ENCODE measurements at regions not wholly inside any gene's neighbourhood (a gene's known extent, or its start where the extent isn't known, plus 50 kb on each side); places are given as distances from the start of the nearest gene placed in this dataset.
A peak's percentile ranks its signal among the peaks of the same experiment; 100 is the strongest.

DNA sequence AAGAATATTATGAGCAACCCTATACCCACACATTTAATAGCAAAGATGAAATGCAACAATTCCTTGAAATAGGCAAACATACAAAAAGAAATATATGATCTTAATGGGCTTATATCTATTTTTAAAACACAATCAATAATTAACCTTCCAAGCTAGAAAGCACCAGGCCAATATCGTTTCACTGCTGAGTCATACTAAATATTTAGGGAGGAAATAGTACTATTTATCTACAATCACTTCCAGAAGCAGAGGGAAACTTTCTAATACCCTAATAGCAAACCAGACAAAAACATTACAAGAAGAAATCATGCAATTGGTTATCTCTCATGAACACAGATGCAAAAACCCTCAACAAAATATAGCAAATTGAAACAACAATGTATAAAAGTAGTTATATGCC lies 207.8 kb downstream of the MTHFS start:
- no peak for TF ChIP-seq CTCF (conservative IDR thresholded peaks at IDR 0.05; ENCODE audit: low read depth, low read length)
- no peak for DNase-seq (ENCODE audit: low read depth)

DNA sequence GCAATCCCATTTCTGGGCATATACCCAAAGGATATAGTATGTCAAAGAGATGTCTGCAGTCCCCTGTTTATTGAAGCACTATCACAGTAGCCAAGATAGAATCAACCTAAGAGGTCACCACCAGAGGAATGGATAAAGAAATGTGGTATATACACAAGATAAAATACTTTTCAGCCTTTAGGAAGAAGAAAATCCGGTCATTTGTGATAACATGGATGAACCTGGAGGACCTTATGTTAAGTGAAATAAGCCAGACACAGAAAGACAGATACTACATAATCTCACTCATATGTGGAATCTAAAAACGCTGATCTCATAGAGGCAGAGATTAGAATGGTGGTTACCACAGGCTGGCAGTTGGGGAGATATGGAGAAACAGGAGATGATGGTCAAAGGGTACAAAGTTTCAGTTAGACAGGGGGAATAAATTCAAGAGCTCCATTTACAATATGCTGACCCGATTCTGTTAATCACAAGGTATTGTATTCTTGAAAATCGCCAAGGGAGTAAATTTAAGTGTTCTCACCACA lies 195.8 kb downstream of the MTHFS start:
- no peak for DNase-seq (ENCODE audit: low read depth)
- no peak for TF ChIP-seq CTCF (conservative IDR thresholded peaks at IDR 0.05; ENCODE audit: low read depth, low read length)

More for the DNA sequence above, 207.8 kb downstream of the MTHFS start:
- H3K4me3 ChIP-seq (ENCODE audit: low read length), result no peak overlapping the region

DNA sequence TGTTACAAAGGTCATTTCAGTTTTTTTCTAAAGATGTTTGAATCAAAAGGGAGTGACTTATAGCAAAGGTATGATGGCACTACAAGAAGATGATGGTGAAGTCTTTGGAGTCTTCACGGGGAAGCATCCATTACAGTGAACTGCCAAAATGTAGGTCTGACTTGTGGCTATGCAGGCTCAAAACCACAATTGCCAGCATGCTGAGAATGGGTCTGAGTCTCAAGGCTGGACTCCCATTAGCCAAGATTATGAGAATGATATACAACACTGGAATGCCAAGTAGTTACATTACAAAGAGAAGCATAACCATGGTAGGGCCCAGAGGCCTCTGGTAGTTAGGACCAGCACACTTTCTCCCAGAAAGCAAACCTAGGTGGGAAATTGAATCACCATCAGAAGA lies 194.2 kb downstream of the MTHFS start:
- no peak overlapping the region for H3K4me3 ChIP-seq (ENCODE audit: low read length)
- TF ChIP-seq CTCF (conservative IDR thresholded peaks at IDR 0.05; ENCODE audit: low read depth, low read length), result no peak
- DNase-seq (ENCODE audit: low read depth), result no peak

More for the DNA sequence above, 195.8 kb downstream of the MTHFS start:
- H3K4me3 ChIP-seq (ENCODE audit: low read length), result no peak overlapping the region

DNA sequence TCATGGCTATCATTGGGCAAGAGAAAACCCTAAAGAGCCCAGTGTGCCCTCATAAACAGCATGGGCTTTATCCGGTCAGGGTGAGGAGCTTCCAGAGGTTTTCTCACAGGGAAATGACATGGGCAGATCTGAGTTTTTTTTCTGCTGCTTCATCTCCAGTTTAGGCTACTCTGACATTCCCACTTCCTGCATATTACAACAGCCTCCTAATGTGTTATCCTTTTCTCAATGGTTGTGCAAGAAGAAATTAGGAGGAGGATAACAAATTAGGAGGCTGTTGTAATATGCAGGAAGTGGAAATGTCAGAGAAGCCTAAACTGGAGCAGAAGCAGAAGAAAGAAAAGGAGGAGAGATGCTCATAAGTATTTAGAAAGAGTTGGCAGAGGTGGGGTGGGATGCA lies 175.6 kb downstream of the MTHFS start:
- no peak for DNase-seq (ENCODE audit: low read depth)
- TF ChIP-seq CTCF (conservative IDR thresholded peaks at IDR 0.05; ENCODE audit: low read depth, low read length), result no peak
- no peak overlapping the region for H3K4me3 ChIP-seq (ENCODE audit: low read length)

- TF ChIP-seq CTCF (conservative IDR thresholded peaks at IDR 0.05; ENCODE audit: low read depth, low read length), result no peak
- DNase-seq (ENCODE audit: low read depth), result peak; percentile 11
Measured at GRCh38 chr15:79724312-79724711, 172.5 kb downstream of the MTHFS start.

DNA sequence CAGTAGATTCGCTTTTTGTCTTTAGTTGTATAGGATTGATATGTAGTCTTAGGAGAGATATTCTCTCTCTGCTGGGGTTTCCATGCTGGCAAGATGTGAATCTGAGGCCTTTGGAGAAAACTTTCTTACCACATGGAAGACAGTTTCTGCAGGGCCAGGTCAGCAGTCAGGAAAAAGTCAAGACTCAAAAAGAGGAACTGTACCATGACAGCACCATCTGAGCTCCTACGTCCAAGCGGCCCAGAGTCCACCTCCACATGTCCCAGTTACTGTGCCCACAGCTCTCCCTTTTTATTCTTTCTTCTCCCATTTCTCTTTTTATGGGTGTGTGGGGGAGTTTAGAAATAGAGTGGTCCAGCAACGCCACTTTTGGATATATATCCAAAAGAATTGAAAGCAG lies 172.0 kb downstream of the MTHFS start:
- H3K4me3 ChIP-seq (ENCODE audit: low read length), result no peak overlapping the region
- no peak for TF ChIP-seq CTCF (conservative IDR thresholded peaks at IDR 0.05; ENCODE audit: low read depth, low read length)
- no peak for DNase-seq (ENCODE audit: low read depth)

More at GRCh38 chr15:79724312-79724711, 172.5 kb downstream of the MTHFS start:
- no peak overlapping the region for H3K4me3 ChIP-seq (ENCODE audit: low read length)

DNA sequence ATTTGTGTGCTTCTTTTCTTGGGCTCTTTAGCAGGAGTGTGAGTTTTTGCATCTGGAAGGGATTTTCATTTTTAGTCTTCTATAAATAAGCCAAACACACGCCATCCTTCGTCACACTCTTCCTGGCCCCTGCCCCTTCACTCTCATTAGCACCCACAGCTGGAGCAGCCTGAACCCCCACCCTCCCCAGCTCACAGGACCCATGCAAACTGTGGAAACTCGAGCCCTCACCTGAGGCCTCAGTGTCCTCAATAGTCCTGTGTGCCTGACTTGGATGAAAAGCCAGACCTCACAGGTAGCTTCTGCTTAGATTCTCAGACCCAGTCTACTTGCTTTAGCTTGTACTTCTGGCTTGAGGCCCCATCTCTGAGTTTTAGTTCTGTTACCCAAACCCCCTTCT lies 167.9 kb downstream of the MTHFS start:
- TF ChIP-seq CTCF (conservative IDR thresholded peaks at IDR 0.05; ENCODE audit: low read depth, low read length), result no peak
- H3K4me3 ChIP-seq (ENCODE audit: low read length), result no peak overlapping the region
- no peak for DNase-seq (ENCODE audit: low read depth)

Measured in retinal pigment epithelial cell (primary cell).